GM12873 (cell line): ENCODE measurements at regions not wholly inside any gene's neighbourhood (a gene's known extent, or its start where the extent isn't known, plus 50 kb on each side); places are given as distances from the start of the nearest gene placed in this dataset.

Experiments
- CTCF ChIP-seq: IDR thresholded peaks from 2 replicates; pipeline ENCODE4 v1.5.1; 2012; ENCODE audit warnings: low read depth, mild to moderate bottlenecking, moderate library complexity, low read length, control low read depth; ENCODE audit not compliant: insufficient read depth; ENCODE audit errors: missing control alignments

- TF ChIP-seq CTCF: peak; percentile 67
These were observed 563.9 kb downstream of the TOX3 start for GRCh38 chr16:51982715-51983680.

GRCh38 chr16:51981725-51982124, 565.2 kb downstream of the TOX3 start:
- TF ChIP-seq CTCF: no peak

- peak; percentile 35 for TF ChIP-seq CTCF
These were observed 575.8 kb downstream of the TOX3 start for GRCh38 chr16:51971184-51971583.

- no peak for TF ChIP-seq CTCF
These were observed 578.2 kb downstream of the TOX3 start for GRCh38 chr16:51968749-51969148.

- no peak for TF ChIP-seq CTCF
These were observed 579.3 kb downstream of the TOX3 start for GRCh38 chr16:51967646-51968045.

- no peak for TF ChIP-seq CTCF
These were observed 586.0 kb downstream of the TOX3 start for GRCh38 chr16:51960931-51961330.

- TF ChIP-seq CTCF: no peak
These were observed 593.5 kb downstream of the TOX3 start for GRCh38 chr16:51953286-51953985.
